ENCODE measurements at regions not wholly inside any gene's neighbourhood (a gene's known extent, or its start where the extent isn't known, plus 50 kb on each side); places are given as distances from the start of the nearest gene placed in this dataset.

GRCh38 chr5:60401526-60401925 lies 298.4 kb downstream of the DEPDC1B start:
- TF ChIP-seq CTCF (IDR thresholded peaks at IDR 0.05) (no peak), EZH2 (IDR thresholded peaks at IDR 0.05; ENCODE audit: borderline replicate concordance, insufficient read depth, low read depth, low read length, poor library complexity, severe bottlenecking) (no peak)
